IPS-18c (cell line): ENCODE measurements at regions not wholly inside any gene's neighbourhood (a gene's known extent, or its start where the extent isn't known, plus 50 kb on each side); places are given as distances from the start of the nearest gene placed in this dataset.

Experiments
- H3K4me3 ChIP-seq: 2 replicates; pipeline ENCODE4 v1.7.0; 2013; ENCODE audit warnings: low read depth, mild to moderate bottlenecking, low read length, moderate library complexity; ENCODE audit not compliant: insufficient read depth
- H3K9me3 ChIP-seq: one replicate; pipeline ENCODE4 v1.6.1; 2013; ENCODE audit warnings: mild to moderate bottlenecking, low read length, moderate library complexity; ENCODE audit not compliant: control insufficient read depth, insufficient read depth

DNA sequence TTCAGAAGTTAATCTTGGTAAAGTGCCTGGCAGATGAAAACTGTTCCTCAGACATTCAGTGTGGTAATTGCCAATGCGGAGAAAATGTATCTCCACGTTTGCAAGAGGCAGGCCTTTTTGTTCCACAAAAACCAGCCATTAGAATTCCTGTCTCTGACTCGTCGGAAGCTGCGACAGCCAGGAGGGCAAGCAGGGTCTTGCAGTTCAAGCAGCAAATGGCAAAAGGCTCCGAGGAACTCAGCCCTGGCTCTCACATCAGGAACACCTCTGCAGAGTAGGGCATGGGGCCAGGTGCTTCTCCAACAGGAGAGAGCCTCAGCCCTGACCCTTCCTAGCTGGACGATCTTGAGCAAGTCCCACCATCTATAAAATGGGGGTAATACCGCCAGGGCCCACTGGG lies 69.0 kb upstream of the CPLX2 start:
- H3K9me3 ChIP-seq: no peaks in the 10 kb centered on the region
- H3K4me3 ChIP-seq: no peak overlapping the region

DNA sequence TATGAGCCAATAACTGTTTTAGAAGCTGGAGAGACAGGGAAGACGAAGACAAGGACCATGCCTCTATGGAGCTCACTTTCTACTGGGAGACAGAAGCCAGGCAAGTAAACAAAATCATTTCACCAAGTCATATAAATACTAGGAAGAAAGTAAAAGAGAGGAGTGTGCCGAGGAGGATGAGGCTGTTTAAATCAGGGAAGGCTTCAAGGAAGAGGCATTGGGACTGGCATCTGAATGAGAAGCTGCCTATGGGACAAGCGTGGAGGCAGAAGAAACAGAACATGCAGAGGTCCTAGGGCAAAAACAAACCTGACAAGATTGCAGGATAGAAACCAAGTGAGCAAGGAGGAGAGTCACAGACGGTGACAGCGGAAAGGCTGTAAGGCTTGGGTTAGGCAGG lies 68.1 kb upstream of the CPLX2 start:
- H3K4me3 ChIP-seq: no peak overlapping the region

DNA sequence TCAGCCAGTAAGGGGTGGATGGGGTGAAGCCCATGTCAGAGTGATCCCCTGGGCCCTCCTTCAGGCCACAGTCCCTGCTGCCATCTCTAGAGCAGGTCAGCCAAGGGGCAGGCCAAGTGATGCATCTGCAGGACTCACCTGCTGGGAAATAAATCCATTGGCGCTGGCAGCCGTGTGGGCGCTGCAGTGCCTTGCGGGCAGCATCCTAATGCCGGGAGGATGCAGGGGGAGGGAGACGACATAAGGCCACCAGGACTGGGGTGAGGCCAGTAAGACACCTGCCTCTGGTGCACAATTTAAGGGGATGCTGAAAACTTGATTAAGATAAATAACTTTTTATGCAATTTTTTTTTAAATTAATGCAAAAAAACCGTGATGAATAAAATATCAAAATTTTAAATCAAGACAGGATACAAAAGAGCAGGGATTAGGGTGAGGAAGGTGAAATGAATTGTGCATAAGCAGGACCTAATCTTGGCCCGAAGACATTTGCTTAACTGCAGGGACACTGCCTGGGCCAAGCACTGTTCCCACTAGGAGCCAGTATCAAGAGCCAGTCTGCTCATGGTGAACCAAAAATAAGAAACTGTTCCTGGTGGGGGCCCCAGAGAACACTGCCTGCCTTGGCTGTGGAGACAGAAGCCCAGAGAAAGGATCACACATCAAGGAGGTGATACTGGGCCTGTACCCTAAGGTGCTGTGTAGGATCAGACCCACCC lies 67.5 kb upstream of the CPLX2 start:
- H3K9me3 ChIP-seq: no peaks in the 10 kb centered on the region
- H3K4me3 ChIP-seq: no peak overlapping the region

More for the DNA sequence above, 68.1 kb upstream of the CPLX2 start:
- H3K9me3 ChIP-seq: no peaks in the 10 kb centered on the region

DNA sequence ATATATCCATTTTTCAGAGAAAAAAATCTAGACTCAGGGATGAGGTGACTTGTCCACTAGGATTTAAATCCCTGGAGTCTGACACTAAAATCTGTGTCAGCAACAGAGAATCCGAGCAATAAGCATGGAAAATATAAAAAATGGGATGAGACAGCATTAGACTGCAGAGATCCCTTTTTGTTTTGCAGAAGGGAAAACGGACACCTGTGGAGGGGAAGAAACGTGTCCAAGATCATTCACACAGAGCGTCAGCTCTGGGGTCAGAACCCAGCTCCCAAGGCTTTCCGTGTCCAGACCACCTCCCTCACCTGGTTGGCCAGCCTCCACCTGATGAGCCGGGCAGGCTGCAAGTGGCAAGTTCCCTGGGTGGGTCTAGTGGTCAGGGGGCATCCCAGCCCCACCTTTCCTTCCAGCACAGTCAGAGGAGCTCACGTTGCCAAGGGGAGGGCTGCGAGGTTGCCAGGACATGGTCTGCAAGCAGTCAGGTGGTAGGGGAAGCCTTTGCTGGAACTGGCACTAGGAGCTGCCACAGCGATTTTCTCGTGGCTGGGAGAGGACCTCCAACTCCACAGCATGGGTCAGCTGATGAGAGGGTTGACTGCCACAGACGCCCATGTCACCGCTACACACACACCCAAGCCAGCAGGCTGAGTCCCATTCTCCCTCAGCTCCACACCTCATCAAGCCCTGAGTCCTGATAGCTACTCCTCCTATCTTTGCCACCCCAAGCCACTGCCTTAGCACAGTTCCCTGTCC lies 65.9 kb upstream of the CPLX2 start:
- no peaks in the 10 kb centered on the region for H3K9me3 ChIP-seq

DNA sequence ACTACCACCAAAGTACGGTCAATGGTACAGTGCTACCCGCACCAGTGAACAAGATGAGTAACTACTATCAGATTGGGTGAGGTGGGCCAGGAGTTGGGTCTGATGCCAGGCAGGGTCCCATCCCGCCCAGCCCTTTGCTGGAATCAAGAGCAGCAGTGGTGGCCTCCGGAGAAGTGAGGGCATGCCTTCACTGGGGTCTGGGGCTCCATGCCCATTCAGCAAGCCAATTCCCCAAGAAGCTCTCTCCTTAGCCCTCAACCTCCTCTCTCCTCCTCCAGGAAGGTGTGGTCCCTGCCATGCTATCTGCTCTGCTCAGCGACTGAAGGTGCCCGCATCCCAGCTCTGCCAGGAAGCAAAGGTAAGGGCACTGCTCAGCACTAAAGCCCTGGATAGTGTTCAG lies 62.7 kb upstream of the CPLX2 start:
- Histone ChIP-seq H3K4me3 (no peak overlapping the region), H3K9me3 (no peaks in the 10 kb centered on the region)

More for the DNA sequence above, 65.9 kb upstream of the CPLX2 start:
- no peak overlapping the region for H3K4me3 ChIP-seq

DNA sequence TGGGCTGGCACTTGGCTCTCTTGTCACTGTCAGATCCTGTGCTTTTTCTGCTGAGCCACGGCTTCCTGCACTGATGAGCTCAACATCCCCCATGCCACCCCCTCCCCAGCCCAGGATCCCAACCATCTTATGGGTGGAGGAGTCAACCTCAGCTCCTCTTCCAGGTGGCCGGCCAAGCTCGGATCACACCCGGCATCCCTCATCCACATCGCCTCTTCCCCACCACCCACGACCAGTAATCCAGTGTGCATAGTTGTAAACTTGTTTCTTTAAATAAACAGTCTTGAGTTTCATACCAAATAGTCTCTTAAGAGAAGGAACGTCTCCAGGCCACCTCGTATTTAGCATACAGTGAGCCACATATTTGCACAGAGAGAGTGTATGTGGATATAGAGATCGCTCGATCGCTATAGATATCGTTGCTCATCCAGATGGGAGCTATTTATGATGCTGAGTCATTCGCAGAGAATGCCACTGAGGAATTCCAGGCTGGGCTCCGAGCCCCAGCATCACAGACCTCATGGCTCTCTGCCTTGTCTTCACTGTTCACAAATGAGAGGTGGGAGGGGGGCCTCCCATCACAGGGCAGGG lies 61.8 kb upstream of the CPLX2 start:
- Histone ChIP-seq H3K4me3 (no peak overlapping the region), H3K9me3 (no peaks in the 10 kb centered on the region)

DNA sequence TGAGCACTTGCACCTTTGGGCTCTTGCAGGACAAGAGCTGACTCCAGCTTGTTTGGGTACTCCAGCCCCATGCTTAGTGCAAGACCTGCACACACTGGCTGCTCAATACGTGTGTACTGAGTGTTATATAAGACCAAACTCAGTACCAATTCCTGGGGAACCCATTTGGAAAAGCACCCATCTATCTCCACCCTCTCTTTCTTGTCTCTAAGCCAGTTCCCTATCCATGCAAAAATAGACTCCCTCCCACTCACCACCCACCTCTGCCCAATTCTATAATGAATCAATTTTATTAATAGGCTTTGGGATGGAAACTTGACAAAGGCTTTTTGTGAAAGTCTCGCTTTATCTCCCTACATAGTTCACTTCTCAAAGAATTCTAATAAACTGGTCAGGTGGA lies 60.9 kb upstream of the CPLX2 start:
- H3K4me3 ChIP-seq: no peak overlapping the region
- no peaks in the 10 kb centered on the region for H3K9me3 ChIP-seq

DNA sequence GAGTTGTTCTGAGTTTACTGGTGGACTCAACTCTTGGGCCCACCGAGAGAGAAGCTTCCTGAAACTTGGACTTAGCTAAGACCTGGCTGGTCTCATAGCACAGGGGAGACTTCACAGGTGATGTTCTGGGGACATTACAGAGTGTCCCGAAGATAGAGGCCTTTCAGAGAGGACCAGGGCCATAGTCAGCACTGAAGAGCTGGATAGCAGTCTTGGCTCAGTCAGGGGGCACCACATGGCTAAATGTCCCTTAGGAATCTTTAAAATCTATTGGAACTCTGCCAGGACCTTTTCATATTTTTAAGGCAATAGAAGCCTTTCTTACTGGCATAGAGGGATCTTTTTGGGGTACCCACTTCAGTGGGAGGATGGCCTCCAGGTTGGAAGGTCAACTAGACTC lies 59.8 kb upstream of the CPLX2 start:
- Histone ChIP-seq H3K9me3 (no peaks in the 10 kb centered on the region), H3K4me3 (no peak overlapping the region)

DNA sequence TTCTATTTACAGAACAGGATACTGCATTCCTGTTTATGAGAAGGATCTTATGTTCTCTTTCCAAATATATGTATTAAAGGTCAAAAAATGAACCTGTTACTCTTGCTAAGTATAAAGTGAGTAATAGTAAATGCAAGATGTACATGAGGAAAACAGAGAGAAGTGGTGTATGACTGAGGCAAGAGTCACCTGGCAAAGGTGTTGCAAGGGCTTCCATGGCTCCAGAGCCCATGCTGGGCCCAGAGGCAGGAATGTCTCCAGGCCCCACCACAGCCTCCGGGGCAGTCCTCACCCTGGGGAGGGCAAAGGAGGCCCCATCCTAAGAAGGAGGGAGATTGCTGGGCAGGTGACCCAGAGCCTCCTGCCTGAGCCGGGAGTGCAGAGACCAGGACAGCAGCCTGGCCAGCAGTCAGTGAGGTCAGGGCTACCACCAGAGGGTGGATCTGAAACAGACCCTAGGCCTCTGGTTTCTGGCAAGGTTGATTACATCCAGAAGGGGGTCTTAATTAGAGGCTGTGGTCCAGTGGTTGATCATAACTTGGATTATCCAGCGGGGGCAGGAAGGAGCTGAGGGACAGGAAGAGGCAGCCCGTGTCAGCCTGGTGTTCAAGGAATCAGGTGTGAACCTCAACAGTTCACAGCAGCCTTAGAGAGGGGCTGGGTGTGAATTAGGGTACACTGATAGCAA lies 57.3 kb upstream of the CPLX2 start:
- no peak overlapping the region for H3K4me3 ChIP-seq

DNA sequence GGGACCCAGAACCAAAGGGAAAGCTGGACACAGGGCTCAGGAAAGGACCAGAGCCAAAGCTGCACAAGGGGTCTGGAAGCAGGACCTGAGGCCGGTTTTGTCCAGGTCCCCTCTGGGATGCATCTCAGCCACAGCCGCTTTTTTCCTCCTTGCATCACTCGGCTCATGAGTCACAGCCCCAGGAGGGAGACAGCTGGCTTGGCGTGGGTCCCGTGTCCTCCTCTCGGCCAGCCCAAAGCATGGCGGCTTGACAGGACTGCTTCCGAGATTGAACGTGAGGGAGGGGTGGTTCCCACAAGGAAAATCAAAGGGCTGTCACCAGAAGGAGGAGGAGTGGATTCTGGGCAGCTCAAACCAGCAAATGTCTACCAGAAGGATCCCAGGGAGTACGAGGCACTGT lies 56.7 kb upstream of the CPLX2 start:
- Histone ChIP-seq H3K4me3 (no peak overlapping the region), H3K9me3 (no peaks in the 10 kb centered on the region)

More for the DNA sequence above, 57.3 kb upstream of the CPLX2 start:
- no peaks in the 10 kb centered on the region for H3K9me3 ChIP-seq

DNA sequence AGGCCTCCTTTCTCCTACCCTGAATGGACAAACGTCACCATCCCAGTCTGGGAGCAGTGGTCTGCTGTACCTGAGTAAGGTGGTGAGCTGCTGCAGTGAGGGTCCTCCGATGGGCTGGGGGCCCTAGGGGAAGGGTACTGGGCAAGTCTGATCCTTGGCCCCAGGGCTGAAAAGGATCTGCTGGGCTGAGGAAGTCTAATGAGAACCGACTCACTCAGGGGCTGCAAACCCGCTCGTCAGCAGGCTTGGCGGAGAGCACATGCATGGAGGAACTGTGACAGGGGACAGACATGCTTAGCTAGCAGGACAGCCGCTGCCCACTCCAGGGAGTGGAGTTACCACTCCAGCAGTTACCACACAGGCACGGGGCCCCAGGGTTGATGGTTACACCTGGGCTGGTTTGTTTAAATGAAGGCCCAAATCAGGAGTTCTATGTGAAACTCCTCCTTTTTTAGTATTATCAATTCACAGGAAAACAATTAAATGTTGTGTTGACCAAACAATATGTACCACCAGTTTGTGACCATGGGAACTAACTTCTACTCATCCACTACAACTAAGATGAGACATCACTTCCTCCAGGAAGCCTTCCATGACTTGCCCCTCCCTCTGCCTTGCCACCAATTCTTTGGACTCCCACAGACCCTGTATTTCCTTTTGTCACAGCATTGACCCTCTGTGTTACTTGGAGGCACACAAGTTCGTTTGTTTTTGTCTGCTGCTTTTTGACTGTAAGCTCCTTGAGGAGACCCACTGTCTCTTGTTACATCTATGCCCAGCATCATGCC lies 56.1 kb upstream of the CPLX2 start:
- Histone ChIP-seq H3K4me3 (no peak overlapping the region), H3K9me3 (no peaks in the 10 kb centered on the region)

DNA sequence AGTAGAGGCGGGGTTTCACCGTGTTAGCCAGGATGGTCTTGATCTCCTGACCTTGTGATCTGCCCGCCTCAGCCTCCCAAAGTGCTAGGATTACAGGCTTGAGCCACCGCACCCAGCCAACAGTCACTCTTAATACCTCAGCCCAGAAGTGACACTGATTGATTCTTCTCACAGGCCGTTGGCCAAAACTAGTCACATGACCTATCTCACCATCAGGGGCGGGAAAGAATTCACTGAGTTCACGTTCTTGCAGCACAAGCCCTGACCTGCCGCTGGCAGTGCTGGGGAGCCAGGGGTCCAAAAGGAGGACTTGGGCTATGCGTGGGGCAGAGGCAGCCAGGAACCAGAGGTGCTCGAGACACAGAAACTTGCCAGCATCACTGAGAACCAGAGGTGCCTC lies 55.0 kb upstream of the CPLX2 start:
- Histone ChIP-seq H3K9me3 (no peaks in the 10 kb centered on the region), H3K4me3 (no peak overlapping the region)

DNA sequence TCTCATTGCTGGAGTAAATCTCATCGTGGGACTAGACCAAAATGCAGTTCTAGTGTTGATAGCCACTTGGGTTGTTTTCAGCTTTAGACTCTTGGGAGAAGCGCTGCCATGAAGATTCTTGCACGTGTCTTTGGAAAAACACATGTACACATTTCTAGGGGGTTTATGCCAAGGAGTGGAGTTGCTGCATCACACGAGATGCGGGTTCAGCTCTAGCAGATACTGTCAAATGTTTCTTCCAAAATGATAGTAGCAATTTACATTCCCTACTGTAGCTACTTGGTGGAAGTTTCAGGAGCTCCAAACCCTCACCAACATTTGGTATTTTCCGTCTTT lies 52.3 kb upstream of the CPLX2 start:
- no peaks in the 10 kb centered on the region for H3K9me3 ChIP-seq
- H3K4me3 ChIP-seq: no peak overlapping the region

DNA sequence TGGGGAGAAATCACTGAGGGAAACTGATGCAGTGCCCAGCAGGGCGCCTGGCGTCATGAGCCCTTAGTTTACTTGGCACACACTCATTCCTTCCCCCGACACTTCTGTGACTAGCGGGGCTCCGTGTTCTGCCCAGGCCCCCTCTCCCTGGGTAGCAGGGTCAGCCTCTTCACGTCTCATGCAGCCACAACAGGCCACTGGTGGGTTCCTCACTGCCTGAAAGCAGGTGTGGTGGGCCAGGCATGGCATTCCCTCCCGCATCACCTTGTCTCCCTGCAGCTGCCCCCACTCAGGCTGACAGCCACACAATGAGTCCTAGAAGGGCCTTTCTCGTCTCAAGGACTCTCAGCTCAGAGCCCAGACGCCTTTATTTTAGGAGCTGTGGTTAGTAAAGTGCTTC lies 51.1 kb upstream of the CPLX2 start:
- Histone ChIP-seq H3K4me3 (no peak overlapping the region), H3K9me3 (no peaks in the 10 kb centered on the region)
